Glutamatergic neuron (in vitro differentiated cells): ENCODE measurements at regions not wholly inside any gene's neighbourhood (a gene's known extent, or its start where the extent isn't known, plus 50 kb on each side); places are given as distances from the start of the nearest gene placed in this dataset.

Source experiments
- DNase-seq: peaks from one replicate; pipeline ENCODE4 v3.0.0; 2022
- H3K27ac Mint-ChIP-seq: one replicate; pipeline ENCODE4 v1.8.0; 2020; ENCODE audit warnings: mild to moderate bottlenecking, mixed read lengths, inconsistent platforms; ENCODE audit not compliant: unreplicated experiment
- H3K27me3 Mint-ChIP-seq: one replicate; pipeline ENCODE4 v1.8.0; 2020; ENCODE audit warnings: mild to moderate bottlenecking, moderate library complexity, mixed read lengths, inconsistent platforms; ENCODE audit not compliant: unreplicated experiment
- H3K36me3 Mint-ChIP-seq: one replicate; pipeline ENCODE4 v1.8.0; 2020; ENCODE audit warnings: mild to moderate bottlenecking, mixed read lengths, inconsistent platforms; ENCODE audit not compliant: unreplicated experiment
- H3K4me1 Mint-ChIP-seq: one replicate; pipeline ENCODE4 v1.8.0; 2020; ENCODE audit warnings: mild to moderate bottlenecking, low read depth, mixed read lengths, inconsistent platforms; ENCODE audit not compliant: unreplicated experiment
- H3K4me3 Mint-ChIP-seq: one replicate; pipeline ENCODE4 v1.8.0; 2020; ENCODE audit warnings: mild to moderate bottlenecking, mixed read lengths, inconsistent platforms; ENCODE audit not compliant: unreplicated experiment
- H3K9me3 Mint-ChIP-seq: one replicate; pipeline ENCODE4 v1.8.0; 2020; ENCODE audit warnings: mild to moderate bottlenecking, moderate library complexity, mixed read lengths, inconsistent platforms; ENCODE audit not compliant: unreplicated experiment
- TF ChIP-seq, protein P1 (sequence below): fragments of 200-600 bp; sonication (generic); IDR thresholded peaks from one replicate; pipeline ENCODE4 v1.5.0; 2021; ENCODE audit not compliant: partially characterized antibody, unreplicated experiment

DNA sequence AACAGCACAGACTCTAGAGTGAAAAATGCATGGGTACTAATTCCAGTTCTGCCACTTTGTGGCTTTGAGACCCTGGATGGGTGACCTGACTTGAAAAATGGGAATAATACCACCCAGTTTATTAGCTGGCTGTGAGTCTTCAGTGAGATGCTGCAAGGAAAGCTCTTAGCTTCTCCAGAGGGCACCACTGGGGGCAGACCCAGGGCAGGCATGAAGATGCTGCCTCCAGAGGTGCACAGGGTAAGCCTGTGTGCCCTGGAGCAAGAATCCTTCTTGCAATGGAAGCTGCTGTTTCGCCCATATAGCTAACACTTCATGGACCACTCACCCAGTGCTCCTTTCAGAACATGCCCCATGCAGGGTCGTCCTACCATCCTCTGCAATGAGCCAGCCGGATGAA, 75.7 kb downstream of the C5orf15 start:
- no peak for DNase-seq
- H3K27ac Mint-ChIP-seq: no peak overlapping the region
- H3K9me3 Mint-ChIP-seq: no peaks in the 10 kb centered on the region
- H3K27me3 Mint-ChIP-seq: peaks cover 7% of the 10 kb centered on the region
- no peak overlapping the region for H3K4me3 Mint-ChIP-seq
- TF ChIP-seq, protein P1, sequence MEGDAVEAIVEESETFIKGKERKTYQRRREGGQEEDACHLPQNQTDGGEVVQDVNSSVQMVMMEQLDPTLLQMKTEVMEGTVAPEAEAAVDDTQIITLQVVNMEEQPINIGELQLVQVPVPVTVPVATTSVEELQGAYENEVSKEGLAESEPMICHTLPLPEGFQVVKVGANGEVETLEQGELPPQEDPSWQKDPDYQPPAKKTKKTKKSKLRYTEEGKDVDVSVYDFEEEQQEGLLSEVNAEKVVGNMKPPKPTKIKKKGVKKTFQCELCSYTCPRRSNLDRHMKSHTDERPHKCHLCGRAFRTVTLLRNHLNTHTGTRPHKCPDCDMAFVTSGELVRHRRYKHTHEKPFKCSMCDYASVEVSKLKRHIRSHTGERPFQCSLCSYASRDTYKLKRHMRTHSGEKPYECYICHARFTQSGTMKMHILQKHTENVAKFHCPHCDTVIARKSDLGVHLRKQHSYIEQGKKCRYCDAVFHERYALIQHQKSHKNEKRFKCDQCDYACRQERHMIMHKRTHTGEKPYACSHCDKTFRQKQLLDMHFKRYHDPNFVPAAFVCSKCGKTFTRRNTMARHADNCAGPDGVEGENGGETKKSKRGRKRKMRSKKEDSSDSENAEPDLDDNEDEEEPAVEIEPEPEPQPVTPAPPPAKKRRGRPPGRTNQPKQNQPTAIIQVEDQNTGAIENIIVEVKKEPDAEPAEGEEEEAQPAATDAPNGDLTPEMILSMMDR: no peak
- peaks cover 4% of the 10 kb centered on the region for H3K36me3 Mint-ChIP-seq
- peaks cover 19% of the 10 kb centered on the region for H3K4me1 Mint-ChIP-seq

DNA sequence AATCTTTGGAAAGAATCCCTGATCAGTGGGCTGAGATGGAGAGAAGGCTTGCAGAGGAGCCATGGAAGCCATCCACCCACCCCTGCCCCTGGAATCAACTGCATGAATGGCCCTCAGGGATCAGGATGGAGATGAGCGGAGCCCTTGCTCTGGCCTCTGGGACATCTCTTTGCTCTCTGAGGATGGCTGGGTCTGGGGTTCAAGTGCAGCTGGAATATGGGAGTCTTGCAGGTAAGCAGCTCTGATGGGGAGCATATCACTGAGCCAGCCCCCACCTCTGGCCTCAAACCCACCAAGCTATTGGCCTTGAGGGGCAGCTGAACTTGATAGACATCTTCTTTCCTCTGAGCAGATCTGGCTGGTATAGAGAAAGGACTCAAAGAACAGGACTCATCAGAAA, 76.1 kb downstream of the C5orf15 start:
- H3K4me3 Mint-ChIP-seq: no peak overlapping the region
- DNase-seq: no peak
- no peak overlapping the region for H3K27ac Mint-ChIP-seq
- H3K27me3 Mint-ChIP-seq: peaks cover 5% of the 10 kb centered on the region
- no peaks in the 10 kb centered on the region for H3K9me3 Mint-ChIP-seq
- TF ChIP-seq, protein P1: no peak
- H3K36me3 Mint-ChIP-seq: peaks cover 4% of the 10 kb centered on the region
- peaks cover 19% of the 10 kb centered on the region for H3K4me1 Mint-ChIP-seq

DNA sequence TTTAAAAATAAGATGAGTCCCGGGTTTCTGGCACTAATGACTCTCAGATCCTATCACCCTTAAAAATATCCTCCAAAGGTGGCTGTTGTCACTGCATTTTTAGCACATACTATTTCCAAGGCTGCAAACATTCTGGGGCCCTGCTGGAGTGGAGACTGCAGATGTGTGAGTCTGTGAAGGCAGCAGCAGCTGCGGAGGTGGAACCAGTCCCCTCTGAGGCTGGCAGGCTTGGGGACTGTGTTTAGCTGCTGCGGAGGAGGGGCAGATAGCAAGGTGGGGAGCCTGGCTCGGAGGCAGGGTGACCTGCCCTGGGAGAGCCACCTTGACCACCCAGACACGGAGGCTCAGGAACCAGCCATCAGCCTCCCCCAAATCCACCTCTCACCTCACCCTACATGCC, 77.0 kb downstream of the C5orf15 start:
- Mint-ChIP-seq H3K27me3 (peaks cover 4% of the 10 kb centered on the region), H3K36me3 (peaks cover 4% of the 10 kb centered on the region), H3K9me3 (no peaks in the 10 kb centered on the region), H3K27ac (no peak overlapping the region), H3K4me3 (no peak overlapping the region), H3K4me1 (peaks cover 19% of the 10 kb centered on the region)
- no peak for DNase-seq
- TF ChIP-seq, protein P1: no peak

DNA sequence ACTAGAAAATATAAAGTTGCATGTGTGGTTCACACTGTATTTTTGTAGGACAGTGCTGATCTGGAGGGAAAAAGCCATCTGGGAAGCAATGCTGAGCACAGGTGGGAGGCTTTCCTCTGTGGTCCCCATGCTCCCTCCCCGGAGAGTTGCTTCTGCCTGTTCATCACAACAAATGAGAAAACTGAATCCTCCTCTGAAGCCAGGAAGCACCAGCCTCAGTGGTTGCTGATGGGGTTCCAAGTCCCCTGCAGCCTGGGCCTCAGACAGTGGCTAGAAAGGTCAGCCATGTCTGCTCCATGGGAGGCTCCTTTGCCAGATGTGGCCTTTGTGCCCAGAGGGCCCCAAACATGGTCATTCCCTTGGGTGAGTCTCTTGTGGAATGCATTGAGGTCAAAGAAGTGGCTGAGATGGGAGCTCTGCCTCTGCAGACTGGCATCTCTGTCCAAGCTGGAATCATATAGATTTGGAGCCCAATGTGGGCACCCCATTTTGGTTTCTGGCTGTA, 77.6 kb downstream of the C5orf15 start:
- no peak overlapping the region for H3K4me3 Mint-ChIP-seq
- H3K36me3 Mint-ChIP-seq: peaks cover 4% of the 10 kb centered on the region
- H3K4me1 Mint-ChIP-seq: peaks cover 19% of the 10 kb centered on the region
- H3K27me3 Mint-ChIP-seq: peaks cover 4% of the 10 kb centered on the region
- no peak overlapping the region for H3K27ac Mint-ChIP-seq
- no peak for DNase-seq
- TF ChIP-seq, protein P1: no peak
- H3K9me3 Mint-ChIP-seq: no peaks in the 10 kb centered on the region

DNA sequence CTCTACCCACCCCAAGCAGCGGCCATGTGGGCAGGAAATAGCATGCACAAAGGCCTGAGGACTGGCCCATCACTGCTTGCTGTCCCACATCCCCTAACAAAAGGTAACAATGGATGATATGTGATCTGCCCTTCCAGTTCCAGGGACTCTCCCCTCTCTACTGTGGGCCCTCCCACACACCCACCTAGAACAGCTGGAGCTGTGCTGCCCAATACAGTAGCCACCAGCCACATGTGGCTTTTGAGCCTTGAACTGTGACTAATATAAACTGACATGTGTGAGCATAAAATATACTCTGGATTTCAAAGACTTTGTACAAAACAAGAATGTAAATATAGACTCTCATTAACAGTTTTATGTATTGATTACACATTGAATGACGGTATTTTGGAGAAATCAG, 78.1 kb downstream of the C5orf15 start:
- DNase-seq: no peak
- no peak overlapping the region for H3K27ac Mint-ChIP-seq
- H3K27me3 Mint-ChIP-seq: peaks cover 4% of the 10 kb centered on the region
- peaks cover 4% of the 10 kb centered on the region for H3K36me3 Mint-ChIP-seq
- no peak overlapping the region for H3K4me3 Mint-ChIP-seq
- H3K4me1 Mint-ChIP-seq: peaks cover 19% of the 10 kb centered on the region
- TF ChIP-seq, protein P1: no peak
- no peaks in the 10 kb centered on the region for H3K9me3 Mint-ChIP-seq
